GM21367 (cell line): ENCODE measurements at regions not wholly inside any gene's neighbourhood (a gene's known extent, or its start where the extent isn't known, plus 50 kb on each side); places are given as distances from the start of the nearest gene placed in this dataset.
"Not testable (repeated sequence)": the region's sequence is repeated elsewhere in the genome, so short reads cannot be mapped to it uniquely, and the experiment has no call there.

ENCODE experiments used
- ATAC-seq: cut with Tn5 transposase; IDR thresholded peaks from one replicate; pipeline ENCODE4 v1.9.1; 2021; ENCODE audit not compliant: unreplicated experiment

GRCh38 chr12:88729196-88729595 lies 148.9 kb upstream of the KITLG start:
- ATAC-seq: no peak

DNA sequence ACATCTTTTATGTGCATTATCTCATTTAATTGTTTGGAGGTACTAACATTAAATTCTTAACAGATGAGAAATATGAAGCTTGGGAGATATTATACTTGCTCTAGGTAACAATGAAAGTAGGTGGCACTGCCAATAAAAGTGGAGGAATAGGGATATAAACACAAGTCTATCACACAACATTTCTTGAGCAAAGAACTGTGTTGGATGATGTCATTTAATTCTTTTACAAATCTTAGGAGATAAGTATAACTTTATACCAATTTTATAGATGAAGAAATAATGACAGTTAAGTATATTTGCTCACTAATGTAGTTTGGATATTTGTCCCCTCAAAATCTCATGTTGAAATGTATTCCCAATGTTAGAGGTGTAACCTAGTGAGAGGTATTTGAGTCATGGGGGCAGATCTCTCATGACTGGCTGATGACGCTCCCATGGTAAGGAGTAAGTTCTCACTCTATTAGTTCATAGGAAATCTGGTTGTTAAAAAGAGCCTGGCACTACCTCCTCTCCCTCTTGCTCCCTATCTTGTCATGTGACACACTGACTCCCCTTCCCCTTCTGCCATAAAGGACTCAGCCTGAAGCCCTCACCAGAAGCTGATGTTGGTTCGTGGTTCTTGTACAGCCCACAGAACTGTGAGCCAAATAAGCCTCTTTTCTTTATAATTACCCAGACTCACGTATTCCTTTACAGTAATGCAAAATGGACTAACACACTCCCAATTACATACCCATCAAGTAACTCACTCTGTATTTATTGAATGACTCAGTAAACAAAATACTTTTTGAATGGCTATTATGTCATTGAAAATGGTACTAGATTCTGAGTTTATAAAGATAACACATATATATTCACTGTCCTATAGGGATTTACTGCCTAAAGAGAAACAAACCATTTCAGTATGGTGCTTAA lies 146.8 kb upstream of the KITLG start:
- no peak for ATAC-seq

GRCh38 chr12:88725592-88726143 lies 145.4 kb upstream of the KITLG start:
- ATAC-seq: no peak

DNA sequence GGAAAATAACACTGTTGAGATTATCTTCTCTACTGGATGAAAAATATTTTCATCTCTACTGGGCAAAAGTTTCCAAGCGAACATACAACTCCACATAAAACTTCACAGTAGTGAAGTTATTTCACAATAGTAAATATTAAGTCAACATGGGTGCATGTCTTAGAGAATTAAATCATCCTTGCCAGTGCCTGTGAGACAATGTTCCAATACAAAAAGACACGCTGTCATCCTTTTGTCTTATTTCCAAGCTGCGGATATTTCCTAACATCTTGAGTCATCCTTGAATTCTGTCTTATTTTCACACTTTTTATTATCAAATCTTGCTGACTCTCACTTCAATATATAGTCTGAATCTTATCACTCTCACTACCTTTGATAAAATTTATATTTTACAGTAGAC lies 142.9 kb upstream of the KITLG start:
- ATAC-seq: no peak

GRCh38 chr12:88720785-88721650 lies 140.7 kb upstream of the KITLG start:
- no peak for ATAC-seq

DNA sequence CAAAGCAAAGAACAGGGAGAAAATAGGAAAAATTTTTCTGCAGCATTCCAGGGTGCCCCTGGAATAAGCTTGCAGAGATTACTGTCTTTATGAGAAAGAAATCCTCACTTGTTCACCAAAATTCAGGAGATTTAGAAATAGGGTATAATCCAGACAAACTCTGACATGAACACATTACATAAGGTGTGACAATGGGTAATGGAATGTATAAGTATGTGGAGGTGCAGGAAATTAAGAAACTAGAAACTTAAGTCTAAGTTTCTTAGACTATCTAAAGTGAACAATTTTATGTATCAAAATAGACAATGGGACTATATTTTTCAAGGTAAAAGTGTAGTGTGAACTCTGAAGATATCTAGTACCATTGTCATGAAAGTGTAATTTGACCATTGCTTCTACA lies 140.0 kb upstream of the KITLG start:
- ATAC-seq: no peak

DNA sequence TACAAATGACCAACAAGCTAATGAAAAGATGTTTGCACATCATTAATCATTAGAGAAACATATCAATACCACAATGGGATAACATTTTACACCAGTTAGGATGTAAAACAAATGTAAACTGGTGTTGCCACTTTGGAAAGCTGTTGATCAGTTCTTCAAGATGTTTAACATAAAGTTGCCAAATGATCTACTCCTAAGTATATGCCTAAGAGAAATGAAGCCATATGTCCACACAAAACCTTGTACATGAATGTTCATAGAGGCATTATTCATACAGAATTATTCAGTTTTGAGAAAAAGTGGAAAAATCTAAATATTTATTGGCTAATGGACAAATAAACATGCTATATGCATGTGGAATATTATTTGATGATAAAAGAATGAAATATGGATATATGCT lies 136.9 kb upstream of the KITLG start:
- ATAC-seq: no peak

DNA sequence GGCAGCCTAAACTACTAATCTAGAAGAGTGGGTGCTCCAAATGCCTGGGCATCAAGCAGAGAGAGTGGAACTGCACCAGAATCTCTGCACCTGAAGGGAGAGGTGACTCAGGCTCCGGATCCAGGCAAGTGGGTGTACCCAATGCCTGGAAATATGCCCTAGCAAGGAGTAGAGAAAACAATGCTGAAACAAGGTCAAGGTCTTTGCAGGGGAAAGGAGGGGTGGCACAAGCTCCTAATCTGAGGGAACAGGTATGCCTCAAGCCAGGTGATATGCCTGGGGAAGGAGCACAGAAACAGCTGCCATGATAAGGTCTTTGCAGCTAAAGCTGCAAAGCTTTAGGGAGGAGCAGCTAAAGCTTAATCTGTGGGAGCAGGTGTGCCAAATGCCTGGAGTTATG lies 136.0 kb upstream of the KITLG start:
- no peak for ATAC-seq

GRCh38 chr12:88715673-88716072 lies 135.4 kb upstream of the KITLG start:
- ATAC-seq: no peak

DNA sequence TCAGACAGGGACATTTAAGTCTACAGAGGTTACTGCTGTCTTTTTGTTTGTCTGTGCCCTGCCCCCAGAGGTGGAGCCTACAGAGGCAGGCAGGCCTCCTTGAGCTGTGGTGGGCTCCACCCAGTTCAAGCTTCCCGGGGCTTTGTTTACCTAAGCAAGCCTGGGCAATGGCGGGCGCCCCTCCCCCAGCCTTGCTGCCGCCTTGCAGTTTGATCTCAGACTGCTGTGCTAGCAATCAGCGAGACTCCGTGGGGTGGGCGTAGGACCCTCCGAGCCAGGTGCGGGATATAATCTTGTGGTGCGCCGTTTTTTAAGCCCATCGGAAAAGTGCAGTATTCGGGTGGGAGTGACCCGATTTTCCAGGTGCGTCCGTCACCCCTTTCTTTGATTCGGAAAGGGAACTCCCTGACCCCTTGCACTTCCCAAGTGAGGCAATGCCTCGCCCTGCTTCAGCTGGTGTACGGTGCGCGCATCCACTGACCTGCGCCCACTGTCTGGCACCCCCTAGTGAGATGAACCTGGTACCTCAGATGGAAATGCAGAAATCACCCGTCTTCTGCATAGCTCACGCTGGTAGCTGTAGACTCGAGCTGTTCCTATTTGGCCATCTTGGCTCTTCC lies 134.1 kb upstream of the KITLG start:
- not testable (repeated sequence) for ATAC-seq

- no peak for ATAC-seq
Observed at GRCh38 chr12:88707800-88708199, 127.5 kb upstream of the KITLG start.

GRCh38 chr12:88706286-88706685 lies 126.0 kb upstream of the KITLG start:
- ATAC-seq: no peak

- ATAC-seq: no peak
Observed at GRCh38 chr12:88703790-88704189, 123.5 kb upstream of the KITLG start.

DNA sequence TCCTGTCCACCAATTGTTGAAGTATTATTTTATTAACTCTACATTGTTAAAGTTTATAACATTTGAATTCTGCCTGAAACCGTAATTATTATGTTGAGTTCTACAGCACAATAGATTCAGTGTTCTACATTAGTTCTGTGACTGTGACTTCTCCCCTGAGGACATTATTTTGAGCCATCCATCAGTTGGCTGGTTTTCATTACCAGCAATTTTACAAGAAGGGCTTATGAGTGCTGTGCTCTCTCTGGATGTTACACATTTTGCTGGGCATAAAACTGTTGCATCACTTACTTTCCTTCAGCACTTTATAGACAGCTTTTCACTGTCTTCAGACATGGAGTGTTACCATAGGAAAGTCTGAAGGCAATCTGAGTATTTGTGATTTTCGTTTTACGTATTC lies 118.2 kb upstream of the KITLG start:
- ATAC-seq: no peak

- ATAC-seq: no peak
Observed at GRCh38 chr12:88693837-88694445, 113.7 kb upstream of the KITLG start.

DNA sequence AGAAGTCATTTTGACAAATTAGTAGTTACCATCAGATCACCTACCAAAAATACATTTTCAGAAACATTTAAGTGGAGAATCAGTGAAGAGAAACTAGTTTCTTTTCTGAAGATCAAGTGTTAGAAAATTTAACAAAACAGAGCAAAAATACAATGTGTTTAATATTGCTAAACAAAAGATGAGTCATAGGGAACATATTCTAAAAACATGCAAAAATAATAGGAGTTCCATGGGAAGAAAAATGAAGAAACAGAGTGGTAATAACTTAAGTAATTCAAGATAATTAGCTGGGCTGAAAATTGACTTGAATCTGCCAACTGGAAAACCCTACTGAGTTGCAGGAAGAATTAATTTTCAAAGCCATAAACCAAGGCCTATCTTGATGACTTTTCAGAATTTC lies 111.5 kb upstream of the KITLG start:
- no peak for ATAC-seq

GRCh38 chr12:88684610-88685009 lies 104.3 kb upstream of the KITLG start:
- no peak for ATAC-seq

DNA sequence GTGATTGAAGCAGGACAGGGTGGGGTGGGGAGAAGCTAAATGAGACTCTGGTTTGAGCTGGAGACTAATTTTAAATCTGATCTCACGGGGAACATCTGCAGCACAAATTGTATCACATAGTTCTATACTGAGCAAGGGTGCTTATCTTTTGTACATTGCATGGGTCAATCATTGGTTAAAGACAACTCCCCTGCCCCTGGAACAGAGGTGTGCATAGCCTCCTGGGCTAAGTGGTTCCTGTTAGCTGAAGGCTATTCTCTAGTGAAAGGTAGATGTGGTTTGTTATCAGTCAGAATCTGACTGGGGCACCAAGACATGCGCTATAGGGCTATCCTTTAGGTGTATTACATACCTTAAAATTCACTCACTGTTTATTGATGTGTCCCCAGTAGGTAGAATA lies 103.9 kb upstream of the KITLG start:
- ATAC-seq: no peak

DNA sequence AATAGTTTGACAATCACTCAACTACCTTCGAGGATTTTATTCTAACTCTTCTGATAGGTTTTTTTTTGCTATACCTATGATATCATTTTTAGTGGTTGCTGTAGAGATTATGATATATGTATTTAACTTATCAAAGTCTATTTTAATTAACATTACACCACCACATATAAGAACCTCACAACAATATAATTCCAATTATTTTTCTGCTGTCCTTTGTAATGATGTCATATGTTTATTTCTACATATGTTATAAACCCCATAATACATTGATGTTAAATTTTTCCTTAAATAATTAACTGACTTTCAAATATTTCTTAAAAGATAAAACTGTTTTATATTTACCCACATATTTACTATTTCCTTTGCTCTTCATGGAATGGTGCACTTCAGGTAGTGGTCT lies 103.4 kb upstream of the KITLG start:
- ATAC-seq: no peak

DNA sequence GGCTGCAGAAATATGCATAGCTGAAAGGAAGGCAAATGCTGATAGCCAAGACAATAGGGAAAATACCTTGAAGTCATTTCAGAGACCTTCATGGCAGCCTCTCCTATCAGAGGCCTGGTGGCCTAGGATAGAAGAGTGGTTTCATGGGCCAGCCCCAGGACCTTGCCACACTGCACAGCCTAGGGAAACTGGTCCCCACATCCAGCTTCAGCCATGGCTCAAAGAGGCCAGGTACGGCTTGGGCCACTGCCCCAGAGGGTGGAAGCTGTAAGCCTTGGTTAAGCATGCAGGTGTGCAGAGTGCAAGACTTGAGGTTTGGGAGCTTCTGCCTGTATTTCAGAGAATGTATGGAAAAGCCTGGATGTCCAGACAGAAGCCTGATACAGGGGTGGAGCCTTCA lies 101.0 kb upstream of the KITLG start:
- ATAC-seq: no peak

DNA sequence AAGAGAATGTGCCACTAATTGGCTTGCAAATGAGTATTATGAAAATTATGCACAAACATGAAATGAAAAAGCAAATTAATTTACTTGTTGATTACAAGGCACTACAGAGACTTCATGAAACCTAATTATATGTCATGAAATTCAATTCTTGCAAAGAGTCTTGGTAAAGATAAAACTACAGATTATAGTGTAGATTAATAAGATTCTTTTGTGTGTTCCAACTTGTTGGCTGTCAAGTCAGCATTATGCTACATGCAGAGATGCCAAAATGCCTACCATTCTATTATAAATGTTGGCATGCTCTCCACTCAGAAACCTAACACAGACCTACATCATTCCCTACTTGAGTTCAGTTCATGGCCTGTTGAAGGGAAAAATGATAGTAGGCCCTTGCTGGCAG lies 97.2 kb upstream of the KITLG start:
- ATAC-seq: no peak
